NCI-H1417 (cell line): ENCODE measurements at regions not wholly inside any gene's neighbourhood (a gene's known extent, or its start where the extent isn't known, plus 50 kb on each side); places are given as distances from the start of the nearest gene placed in this dataset.
A peak's percentile ranks its signal among the peaks of the same experiment; 100 is the strongest.

Experiments
- DNase-seq, 3 experiments: peaks; one replicate each; lab custom pipeline; 2025; lab: John Stamatoyannopoulos, UW

DNA sequence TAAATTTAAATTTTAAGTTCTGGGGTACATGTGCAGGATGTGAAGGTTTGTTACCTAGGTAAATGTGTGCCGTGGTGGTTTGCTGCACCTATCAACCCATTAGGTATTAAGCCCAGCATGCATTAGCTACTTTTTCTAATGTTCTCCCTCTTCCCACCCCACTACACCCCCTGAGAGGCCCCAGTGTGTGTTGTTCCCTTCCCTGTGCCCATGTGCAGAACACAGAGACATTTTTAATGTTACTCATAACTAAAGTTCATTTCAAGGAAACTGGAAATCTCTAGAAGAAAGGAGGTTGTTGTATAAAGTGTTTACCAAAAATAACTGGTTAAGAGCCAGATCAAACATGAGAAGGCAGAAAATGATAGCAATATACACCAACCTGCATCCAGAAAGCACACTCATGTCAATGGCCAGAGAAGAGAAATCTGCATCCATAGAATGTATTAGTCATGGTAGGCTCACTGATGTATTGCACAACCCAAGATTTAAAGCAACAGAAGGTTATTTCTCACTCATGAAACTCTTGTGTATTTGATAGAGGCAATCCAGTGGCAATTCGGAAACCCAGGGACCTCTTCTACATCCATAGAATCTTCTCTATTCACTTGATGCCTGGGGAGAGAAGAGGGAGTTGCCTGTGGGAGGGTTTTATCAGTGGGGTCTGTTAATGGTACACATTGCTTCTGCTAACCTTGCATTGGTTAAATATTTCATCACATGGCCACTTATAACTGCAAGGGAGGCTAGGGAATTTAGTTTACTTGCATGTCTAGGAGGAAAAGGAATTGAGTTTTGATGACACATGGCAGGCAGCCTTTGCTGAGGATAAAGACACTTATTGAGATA is 321.9 kb upstream of the RASGRP1 start:
- no peak for DNase-seq

DNA sequence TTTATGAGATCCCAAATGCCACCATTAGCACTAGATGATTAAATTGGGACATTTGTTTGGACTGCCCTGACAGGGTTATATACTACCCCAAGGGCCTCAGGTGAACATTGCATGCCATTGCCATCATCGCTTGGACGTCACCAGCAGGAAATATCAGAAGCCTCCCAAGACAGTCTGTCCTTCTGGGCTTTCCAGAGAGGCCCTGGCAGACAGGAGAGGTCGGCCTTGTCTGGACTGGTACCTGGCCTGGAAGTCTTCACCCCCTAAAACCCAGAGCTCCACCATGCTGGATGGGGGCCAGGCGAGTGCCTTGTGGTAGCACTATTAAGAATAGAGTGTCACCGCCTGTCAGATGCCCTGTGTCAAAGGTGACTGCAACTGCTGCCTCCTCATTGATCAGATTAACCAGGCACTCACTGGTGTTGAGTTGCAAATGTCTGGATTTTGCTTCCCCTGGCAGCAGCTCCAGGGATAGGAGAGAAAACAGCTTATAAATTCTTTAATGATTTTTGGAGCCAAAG is 324.1 kb upstream of the RASGRP1 start:
- no peak for DNase-seq

DNA sequence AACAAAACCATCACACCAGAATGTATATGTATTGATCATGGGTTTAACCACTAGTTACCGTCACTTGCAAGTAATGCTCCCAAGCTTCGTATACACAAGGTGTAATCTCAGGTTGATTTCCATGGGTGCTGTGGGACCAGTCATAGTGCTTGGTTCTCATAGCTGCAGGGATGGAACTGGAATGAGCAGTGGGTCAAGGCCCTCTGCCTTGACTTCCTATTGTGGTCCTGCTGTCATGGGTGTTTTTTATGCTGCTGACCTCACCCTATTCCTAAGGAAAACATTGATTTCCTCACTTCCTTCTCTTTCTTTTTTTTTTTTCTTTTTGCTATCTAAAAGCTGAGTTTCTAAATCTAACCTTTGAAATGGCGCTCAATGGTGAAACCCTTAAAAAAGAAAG is 325.6 kb upstream of the RASGRP1 start:
- DNase-seq, result no peak

DNA sequence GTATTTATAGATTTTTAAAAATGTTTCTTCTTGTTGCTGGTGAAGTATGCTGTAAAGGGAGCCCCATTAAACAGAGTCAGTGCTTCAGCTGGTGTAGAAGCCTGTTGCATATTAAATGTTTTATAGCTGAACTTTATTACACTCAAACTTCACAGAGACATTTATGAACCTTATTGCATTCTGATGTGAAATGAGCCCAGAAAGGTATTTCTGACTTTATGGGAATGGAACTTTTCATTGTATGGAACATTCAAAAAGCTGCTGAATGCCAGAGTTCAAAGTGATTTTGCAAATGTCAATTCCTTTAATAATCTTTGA is 329.3 kb upstream of the RASGRP1 start:
- DNase-seq, result no peak

GRCh38 chr15:38894243-38894948 is 329.8 kb upstream of the RASGRP1 start:
- no peak for DNase-seq

DNA sequence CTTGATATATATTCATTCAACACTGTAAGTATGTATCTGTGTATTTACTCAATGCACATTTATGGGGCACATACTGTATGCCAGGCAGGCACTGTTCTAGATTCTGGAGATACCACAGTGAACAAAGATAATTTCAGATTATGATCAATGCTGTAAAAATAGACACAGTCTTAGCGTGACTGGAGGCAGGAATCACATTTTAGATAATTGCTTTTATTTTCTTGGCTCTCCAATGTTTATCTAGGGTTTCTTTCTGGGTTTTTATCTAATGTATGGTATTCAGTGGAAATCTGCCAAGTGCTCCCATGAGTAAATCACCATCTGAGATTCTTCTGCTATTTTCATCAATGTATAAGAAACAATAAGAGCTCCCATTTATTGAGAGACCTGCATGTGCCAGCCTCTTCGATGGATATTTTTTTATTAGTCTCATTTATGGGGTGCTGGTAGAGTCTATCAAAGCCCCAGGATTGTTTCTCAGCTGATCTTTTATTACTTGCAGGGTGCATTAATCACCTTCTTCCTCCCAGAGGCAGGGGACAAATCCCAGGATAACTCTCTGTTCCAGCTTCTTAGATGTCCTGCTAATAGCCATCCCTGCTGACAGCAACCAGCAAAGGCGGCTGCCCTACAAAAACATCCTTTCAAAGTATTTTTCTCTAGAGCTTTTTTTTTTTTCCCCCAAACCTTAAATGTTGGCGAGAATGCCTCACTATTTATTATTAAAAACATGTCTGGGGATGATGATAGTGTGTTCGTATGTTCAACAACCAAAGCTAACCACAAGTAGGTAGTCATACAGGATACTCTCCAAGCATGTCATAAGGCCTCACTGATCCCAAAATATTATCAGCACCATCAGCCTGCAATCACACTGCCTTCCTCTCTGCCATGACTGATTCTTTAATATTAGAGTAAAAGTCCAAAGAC is 331.0 kb upstream of the RASGRP1 start:
- DNase-seq, result no peak

DNA sequence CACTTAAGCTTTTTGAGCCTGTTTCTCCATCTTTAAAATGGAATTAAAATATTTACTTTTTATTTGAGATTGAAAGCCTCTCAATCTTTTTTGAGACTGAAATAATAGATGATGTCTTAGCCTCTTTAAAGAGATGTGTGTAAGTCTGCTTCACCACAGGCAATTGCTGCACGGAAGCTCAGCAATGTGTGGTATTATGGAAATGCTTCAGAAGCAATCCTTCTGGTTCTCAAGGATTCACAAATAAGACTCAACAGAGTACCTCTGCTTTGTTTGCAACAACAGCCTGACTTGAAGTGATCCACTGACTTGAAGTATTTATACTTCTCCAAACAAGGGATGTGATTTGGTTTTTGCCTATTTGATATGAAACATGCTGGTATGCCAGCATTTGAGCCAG is 332.0 kb upstream of the RASGRP1 start:
- DNase-seq, result no peak

- no peak for DNase-seq
These were observed 332.9 kb upstream of the RASGRP1 start for GRCh38 chr15:38897551-38897950.

GRCh38 chr15:38898236-38898635 is 333.6 kb upstream of the RASGRP1 start:
- no peak for DNase-seq

DNA sequence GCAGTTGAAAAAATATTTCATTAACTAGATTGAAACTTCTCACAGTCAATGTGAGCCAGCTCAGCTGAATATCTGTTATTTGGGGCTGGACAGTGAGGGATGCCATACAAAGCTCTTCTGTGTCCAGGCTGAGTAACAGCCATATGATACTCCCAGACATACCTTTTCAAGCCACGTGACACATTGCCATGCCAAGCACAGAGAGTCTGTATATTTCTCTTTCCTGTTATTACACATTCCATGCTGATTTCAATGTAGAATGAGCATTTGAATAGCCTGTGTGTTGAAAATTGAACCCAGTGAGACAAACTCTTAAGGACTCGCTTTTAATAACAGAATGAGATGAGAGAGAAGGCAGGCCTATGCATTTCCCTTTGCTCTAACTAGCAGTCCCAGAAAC is 334.7 kb upstream of the RASGRP1 start:
- DNase-seq, result no peak

DNA sequence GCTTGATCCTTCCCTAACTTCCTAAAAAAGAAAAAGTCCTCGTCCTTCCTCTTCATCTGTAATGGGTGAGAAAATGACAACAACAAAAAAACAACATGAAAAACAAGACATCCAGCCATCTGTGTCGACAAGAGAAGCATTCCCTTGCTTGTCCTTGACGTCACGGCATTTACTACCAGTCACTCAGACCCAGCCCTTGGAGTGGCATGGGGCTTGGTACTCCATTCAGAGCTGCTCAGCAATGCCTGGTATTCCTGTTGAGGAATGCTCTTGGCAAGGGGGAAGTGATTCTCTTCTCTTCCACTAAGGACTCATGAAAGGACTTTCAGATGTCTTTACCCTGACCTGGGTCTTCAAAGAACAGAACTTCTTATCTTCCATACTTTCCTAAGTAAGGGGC is 339.7 kb upstream of the RASGRP1 start:
- no peak for DNase-seq

GRCh38 chr15:38905632-38906031 is 341.0 kb upstream of the RASGRP1 start:
- DNase-seq, result no peak

DNA sequence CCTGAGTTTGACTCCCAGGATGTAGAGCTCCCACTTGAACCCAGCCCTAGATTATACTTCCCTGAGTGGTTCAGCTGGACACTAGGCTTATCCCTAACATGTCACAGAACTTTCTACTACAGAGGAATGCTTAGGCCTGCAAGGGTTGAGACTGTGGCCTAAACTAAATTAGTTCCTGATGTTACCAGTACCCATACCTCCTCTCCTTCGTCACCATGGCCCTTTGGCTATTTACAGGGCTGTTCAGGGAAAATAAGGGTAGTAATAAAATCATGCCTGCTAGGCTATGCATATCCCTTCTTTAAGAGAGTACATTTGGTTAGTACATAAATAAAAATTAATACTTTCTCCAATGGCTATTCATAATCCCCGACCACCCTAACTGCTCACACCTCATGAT is 356.4 kb upstream of the RASGRP1 start:
- no peak for DNase-seq

DNA sequence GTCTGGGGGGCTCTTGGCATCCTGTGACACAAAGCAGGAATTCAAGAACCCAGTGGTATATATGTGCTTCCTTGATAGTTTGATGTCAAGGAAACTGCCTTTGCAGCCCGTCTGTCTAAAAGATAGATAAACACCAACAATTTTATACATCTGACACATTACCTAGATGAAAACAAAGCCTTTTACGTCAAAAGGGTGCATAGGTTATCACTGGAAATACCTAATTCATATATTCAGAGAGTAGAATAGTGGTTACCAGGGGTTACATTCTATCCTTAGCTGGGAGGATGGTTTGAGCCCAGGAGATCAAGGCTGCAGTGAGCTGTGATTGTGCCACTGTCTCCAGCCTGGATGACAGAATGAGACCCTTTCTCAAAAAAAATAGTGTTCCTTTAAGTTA is 356.9 kb upstream of the RASGRP1 start:
- no peak for DNase-seq

- no peak for DNase-seq
These were observed 363.8 kb upstream of the RASGRP1 start for GRCh38 chr15:38928431-38928830.

GRCh38 chr15:38930851-38931572 is 366.4 kb upstream of the RASGRP1 start:
- DNase-seq, result no peak

GRCh38 chr15:38941399-38941953 is 376.9 kb upstream of the RASGRP1 start:
- peak in 2 of 3 experiments; percentile 1 to 43 for DNase-seq

DNA sequence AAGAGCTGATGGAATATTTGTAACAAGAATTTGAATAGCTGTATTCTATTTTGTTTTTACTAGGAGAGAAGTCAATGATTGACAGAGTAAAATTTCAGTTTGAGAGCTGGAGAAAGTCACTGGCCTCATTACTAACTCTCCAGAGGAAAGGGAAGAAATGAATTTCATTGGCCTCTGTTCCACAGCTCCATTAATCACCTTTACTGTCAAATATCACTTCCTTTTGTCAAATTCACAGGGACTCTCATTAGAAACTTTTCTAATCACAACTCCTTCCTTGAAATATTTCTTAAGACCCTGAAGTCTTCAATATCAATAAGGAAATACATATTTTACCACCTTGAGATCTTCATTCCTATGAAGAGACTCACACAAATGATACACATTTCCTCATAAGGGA is 379.9 kb upstream of the RASGRP1 start:
- DNase-seq, result no peak

DNA sequence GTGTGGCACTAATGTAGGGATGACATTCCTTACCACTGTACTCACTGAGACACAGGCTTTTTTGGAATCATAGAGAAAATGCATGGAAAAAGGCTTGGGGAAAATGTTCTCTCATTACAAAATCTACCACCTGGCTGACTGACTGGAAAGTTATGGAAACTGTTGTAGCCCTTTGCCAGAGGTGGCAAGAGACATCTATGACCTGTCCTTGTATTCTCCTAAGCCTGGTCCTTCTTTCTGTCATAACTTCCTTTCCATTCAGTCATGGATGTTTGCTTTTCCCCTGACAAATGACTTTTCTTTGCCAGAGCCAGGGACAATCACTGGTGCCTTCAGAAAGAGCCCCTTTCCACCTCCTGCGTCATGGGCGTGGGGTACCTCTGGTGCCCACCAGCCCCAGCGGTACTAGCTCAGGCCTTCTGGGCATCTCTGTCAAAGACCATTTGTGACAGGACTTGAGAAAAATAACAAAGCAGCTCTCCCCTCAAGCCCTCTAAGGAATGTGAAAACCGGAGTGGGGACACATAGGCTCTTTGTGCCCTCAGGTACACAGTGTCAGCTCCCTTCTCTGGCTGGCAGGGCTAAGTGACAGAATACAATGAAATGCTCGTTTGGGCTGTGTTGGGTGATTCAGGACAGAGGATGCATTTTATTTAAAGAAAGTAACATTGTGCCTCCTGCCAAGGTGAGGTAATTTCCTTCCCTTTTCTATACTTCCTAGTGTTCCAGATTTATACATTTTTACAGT is 381.1 kb upstream of the RASGRP1 start:
- DNase-seq, result no peak

- no peak for DNase-seq
These were observed 389.5 kb upstream of the RASGRP1 start for GRCh38 chr15:38954090-38954489.

- DNase-seq, result no peak
These were observed 396.8 kb upstream of the RASGRP1 start for GRCh38 chr15:38961456-38961855.
